ENCODE measurements at regions not wholly inside any gene's neighbourhood (a gene's known extent, or its start where the extent isn't known, plus 50 kb on each side); places are given as distances from the start of the nearest gene placed in this dataset.

GRCh38 chr5:57858905-57859304 lies 376.3 kb upstream of the ACTBL2 start:
- TF ChIP-seq CTCF (conservative IDR thresholded peaks at IDR 0.05; ENCODE audit: low read depth, low read length) (no peak), EZH2 (IDR thresholded peaks at IDR 0.05; ENCODE audit: low read length, unreplicated experiment) (no peak)

Measured in PC-3 (cell line).